HL-60 (cell line): ENCODE measurements at regions not wholly inside any gene's neighbourhood (a gene's known extent, or its start where the extent isn't known, plus 50 kb on each side); places are given as distances from the start of the nearest gene placed in this dataset.

ENCODE experiments used
- DNase-seq, 2 experiments: peaks; one replicate each; pipeline ENCODE4 v3.0.0-alpha.2; 2010 to 2020; ENCODE audit warnings: low read depth in 1 of 2, low spot score in 1 of 2
- H3K27ac ChIP-seq: fragments of 250-450 bp; sonication (Bioruptor Pico); replicated peaks from 2 replicates; pipeline ENCODE4 v1.5.1; 2020; ENCODE audit warnings: mild to moderate bottlenecking, moderate library complexity
- H3K27me3 ChIP-seq: fragments of 250-450 bp; sonication (Bioruptor Pico); 2 replicates; pipeline ENCODE4 v1.5.1; 2021; ENCODE audit warnings: mild to moderate bottlenecking, moderate library complexity; ENCODE audit not compliant: insufficient read depth, poor library complexity, severe bottlenecking
- H3K4me3 ChIP-seq: replicated peaks from 2 replicates; pipeline ENCODE4 v1.5.1; 2011; ENCODE audit warnings: mild to moderate bottlenecking, control low read depth, low read length; ENCODE audit not compliant: insufficient read depth
- GABPA ChIP-seq: IDR thresholded peaks from 2 replicates; pipeline ENCODE4 v1.6.1; 2012; ENCODE audit warnings: low read depth
- POLR2AphosphoS5 ChIP-seq: IDR thresholded peaks from 2 replicates; pipeline ENCODE4 v1.6.1; 2012; ENCODE audit warnings: low read depth
- SPI1 ChIP-seq: IDR thresholded peaks from 2 replicates; pipeline ENCODE4 v1.6.1; 2012; ENCODE audit warnings: low read depth, mild to moderate bottlenecking, borderline replicate concordance
- TF ChIP-seq, protein P1 (sequence below): IDR thresholded peaks from 2 replicates; pipeline ENCODE4 v1.6.1; 2012; ENCODE audit warnings: low read depth; ENCODE audit not compliant: insufficient replicate concordance
- TF ChIP-seq, protein P2 (sequence below): IDR thresholded peaks from one replicate; pipeline ENCODE4 v1.5.1; 2011; ENCODE audit warnings: low read length, control low read depth, inconsistent platforms; ENCODE audit not compliant: insufficient read depth

DNA sequence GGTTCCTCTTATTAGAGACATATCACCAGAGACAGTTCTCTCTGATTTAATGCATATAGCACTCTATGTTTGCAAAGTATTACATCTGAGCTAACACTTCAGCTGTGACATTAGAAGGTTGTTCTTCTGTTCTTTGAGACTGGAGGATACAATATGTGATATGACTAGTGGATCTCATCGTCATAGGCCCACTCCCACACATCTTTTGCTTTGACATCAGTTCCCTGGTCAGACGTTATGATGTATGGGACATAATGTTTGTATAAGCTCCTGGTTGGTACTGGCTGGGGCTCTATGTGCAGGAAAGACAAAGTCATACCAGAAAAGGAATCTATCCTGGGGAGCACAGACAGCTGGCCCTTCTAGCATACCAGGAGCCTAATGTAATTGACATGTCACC is 57.7 kb upstream of the MAML3 start:
- no peak overlapping the region for H3K4me3 ChIP-seq
- no peak for DNase-seq
- no peak overlapping the region for H3K27ac ChIP-seq
- no peaks in the 10 kb centered on the region for H3K27me3 ChIP-seq
- TF ChIP-seq POLR2AphosphoS5 (no peak), GABPA (no peak), SPI1 (no peak)
- TF ChIP-seq, protein P1, sequence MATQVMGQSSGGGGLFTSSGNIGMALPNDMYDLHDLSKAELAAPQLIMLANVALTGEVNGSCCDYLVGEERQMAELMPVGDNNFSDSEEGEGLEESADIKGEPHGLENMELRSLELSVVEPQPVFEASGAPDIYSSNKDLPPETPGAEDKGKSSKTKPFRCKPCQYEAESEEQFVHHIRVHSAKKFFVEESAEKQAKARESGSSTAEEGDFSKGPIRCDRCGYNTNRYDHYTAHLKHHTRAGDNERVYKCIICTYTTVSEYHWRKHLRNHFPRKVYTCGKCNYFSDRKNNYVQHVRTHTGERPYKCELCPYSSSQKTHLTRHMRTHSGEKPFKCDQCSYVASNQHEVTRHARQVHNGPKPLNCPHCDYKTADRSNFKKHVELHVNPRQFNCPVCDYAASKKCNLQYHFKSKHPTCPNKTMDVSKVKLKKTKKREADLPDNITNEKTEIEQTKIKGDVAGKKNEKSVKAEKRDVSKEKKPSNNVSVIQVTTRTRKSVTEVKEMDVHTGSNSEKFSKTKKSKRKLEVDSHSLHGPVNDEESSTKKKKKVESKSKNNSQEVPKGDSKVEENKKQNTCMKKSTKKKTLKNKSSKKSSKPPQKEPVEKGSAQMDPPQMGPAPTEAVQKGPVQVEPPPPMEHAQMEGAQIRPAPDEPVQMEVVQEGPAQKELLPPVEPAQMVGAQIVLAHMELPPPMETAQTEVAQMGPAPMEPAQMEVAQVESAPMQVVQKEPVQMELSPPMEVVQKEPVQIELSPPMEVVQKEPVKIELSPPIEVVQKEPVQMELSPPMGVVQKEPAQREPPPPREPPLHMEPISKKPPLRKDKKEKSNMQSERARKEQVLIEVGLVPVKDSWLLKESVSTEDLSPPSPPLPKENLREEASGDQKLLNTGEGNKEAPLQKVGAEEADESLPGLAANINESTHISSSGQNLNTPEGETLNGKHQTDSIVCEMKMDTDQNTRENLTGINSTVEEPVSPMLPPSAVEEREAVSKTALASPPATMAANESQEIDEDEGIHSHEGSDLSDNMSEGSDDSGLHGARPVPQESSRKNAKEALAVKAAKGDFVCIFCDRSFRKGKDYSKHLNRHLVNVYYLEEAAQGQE: no peak
- TF ChIP-seq, protein P2, sequence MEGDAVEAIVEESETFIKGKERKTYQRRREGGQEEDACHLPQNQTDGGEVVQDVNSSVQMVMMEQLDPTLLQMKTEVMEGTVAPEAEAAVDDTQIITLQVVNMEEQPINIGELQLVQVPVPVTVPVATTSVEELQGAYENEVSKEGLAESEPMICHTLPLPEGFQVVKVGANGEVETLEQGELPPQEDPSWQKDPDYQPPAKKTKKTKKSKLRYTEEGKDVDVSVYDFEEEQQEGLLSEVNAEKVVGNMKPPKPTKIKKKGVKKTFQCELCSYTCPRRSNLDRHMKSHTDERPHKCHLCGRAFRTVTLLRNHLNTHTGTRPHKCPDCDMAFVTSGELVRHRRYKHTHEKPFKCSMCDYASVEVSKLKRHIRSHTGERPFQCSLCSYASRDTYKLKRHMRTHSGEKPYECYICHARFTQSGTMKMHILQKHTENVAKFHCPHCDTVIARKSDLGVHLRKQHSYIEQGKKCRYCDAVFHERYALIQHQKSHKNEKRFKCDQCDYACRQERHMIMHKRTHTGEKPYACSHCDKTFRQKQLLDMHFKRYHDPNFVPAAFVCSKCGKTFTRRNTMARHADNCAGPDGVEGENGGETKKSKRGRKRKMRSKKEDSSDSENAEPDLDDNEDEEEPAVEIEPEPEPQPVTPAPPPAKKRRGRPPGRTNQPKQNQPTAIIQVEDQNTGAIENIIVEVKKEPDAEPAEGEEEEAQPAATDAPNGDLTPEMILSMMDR: no peak

DNA sequence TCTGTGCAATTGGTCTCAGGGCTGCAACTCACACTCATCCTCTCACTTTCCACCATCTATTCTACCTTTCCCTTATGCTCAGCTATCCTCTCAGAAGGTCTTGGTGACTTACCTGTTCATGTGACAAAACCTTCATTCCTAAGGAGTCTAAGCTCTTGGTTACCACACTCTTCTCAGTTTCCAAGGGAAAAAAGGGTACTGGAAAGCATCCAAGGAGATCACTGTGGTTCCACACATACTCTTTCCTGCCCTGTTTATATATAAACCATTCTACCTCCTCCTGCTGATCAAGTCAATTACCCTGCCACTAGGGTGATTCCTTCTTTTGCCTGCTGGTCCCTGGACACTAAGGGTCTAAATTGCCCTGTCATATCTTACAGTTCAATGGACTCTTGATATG is 57.2 kb upstream of the MAML3 start:
- no peaks in the 10 kb centered on the region for H3K27me3 ChIP-seq
- no peak overlapping the region for H3K4me3 ChIP-seq
- no peak overlapping the region for H3K27ac ChIP-seq
- DNase-seq: no peak
- TF ChIP-seq, protein P2: no peak
- TF ChIP-seq, protein P1: no peak
- TF ChIP-seq SPI1 (no peak), POLR2AphosphoS5 (no peak)

- H3K27me3 ChIP-seq: no peaks in the 10 kb centered on the region
- H3K27ac ChIP-seq: no peak overlapping the region
- TF ChIP-seq POLR2AphosphoS5 (no peak), SPI1 (no peak), GABPA (no peak)
- TF ChIP-seq, protein P2: no peak
- TF ChIP-seq, protein P1: no peak
- DNase-seq: no peak
- no peak overlapping the region for H3K4me3 ChIP-seq
Observed at GRCh38 chr4:140208921-140209320, 54.9 kb upstream of the MAML3 start.
